Thoracic aorta (tissue), 2 donors: ENCODE measurements at regions not wholly inside any gene's neighbourhood (a gene's known extent, or its start where the extent isn't known, plus 50 kb on each side); places are given as distances from the start of the nearest gene placed in this dataset.

Source experiments
- ATAC-seq: fragments of 150-250 bp; one replicate; pipeline ENCODE4 v1.8.0; 2017; ENCODE audit warnings: low read depth; ENCODE audit not compliant: insufficient number of reproducible peaks, low FRiP score
- DNase-seq: peaks from one replicate; pipeline ENCODE4 v3.0.0-alpha.2; 2020; ENCODE audit warnings: low spot score
- H3K27ac ChIP-seq, 2 donors: fragments of 200-600 bp; sonication (generic); 1 replicate in 1 of 2; 2 replicates in 1 of 2; pipeline ENCODE4 v1.5.1; 2016; ENCODE audit warnings: mild to moderate bottlenecking in 2 of 2, moderate library complexity in 2 of 2
- H3K27me3 ChIP-seq: fragments of 200-600 bp; sonication (generic); replicated peaks from 2 replicates; pipeline ENCODE4 v1.6.0; 2016; ENCODE audit warnings: mild to moderate bottlenecking; ENCODE audit not compliant: insufficient read depth
- H3K36me3 ChIP-seq: fragments of 200-600 bp; sonication (generic); one replicate; pipeline ENCODE4 v1.5.1; 2016
- H3K4me1 ChIP-seq, 2 donors: fragments of 200-600 bp; sonication (generic); 1 replicate in 1 of 2; 2 replicates in 1 of 2; pipeline versions ENCODE4 v1.5.1 to v1.6.0; 2016; ENCODE audit warnings: low read depth in 2 of 2, mild to moderate bottlenecking in 1 of 2; ENCODE audit not compliant: control insufficient read depth in 1 of 2
- H3K4me3 ChIP-seq: fragments of 200-600 bp; sonication (generic); 2 replicates; pipeline ENCODE4 v1.5.1; 2016; ENCODE audit warnings: mild to moderate bottlenecking
- H3K9me3 ChIP-seq: fragments of 200-600 bp; sonication (generic); 2 replicates; pipeline ENCODE4 v1.5.1; 2016
- CTCF ChIP-seq: fragments of 200-600 bp; sonication (generic); IDR thresholded peaks from one replicate; pipeline ENCODE4 v1.5.1; 2019; ENCODE audit warnings: antibody characterized with exemption

DNA sequence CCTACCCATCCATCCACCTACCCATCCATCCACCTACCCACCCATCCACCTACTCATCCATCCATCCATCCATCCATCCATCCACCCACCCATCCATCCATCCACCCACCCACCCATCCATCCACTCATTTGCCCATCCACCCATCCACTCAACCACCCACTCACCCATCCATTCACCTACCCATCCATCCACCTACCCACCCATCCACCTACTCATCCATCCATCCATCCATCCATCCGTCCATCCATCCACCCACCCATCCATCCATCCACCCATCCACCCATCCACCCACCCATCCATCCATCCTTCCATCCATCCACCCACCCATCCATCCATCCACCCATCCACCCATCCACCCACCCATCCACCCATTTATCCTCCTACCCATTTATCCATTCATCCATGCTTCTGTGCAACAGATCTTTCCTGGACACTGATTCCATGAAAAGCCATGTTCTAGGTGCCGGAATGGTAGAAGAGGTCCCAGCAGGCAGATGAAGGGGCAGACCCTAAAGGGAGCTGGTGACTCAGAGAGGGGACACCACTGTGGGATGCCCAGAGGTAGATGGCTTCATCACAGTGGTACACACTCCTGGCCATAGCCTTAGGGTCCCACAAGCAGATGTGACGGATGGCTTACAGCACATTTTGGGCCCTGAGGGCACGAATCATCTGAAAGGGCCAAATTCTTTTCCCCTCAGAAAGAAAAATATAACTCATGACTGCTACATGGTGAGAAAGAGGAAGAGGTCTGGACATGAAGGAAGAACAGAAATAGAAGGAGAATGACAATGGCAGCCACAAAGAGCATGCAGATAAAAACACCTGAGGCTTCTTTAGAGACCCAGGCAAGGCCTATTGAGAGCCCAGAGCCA lies 76.0 kb downstream of the KCTD15 start:
- ATAC-seq (no peak), DNase-seq (no peak)
- Histone ChIP-seq H3K27ac (no peak overlapping the region), H3K9me3 (no peaks in the 10 kb centered on the region), H3K36me3 (no peaks in the 10 kb centered on the region), H3K4me1 (peaks cover 0 to 15% of the 10 kb centered on the region in 2 donors), H3K27me3 (no peaks in the 10 kb centered on the region), H3K4me3 (no peak overlapping the region)
- TF ChIP-seq CTCF, result no peak

- no peak for TF ChIP-seq CTCF
- Histone ChIP-seq H3K36me3 (no peaks in the 10 kb centered on the region), H3K4me1 (no peaks in the 10 kb centered on the region), H3K9me3 (no peaks in the 10 kb centered on the region), H3K4me3 (no peak overlapping the region), H3K27me3 (no peaks in the 10 kb centered on the region), H3K27ac (no peak overlapping the region)
- DNase-seq, result no peak
- no peak for ATAC-seq
Measured at GRCh38 chr19:33875071-33875470, 78.4 kb downstream of the KCTD15 start.

- Histone ChIP-seq H3K27ac (no peak overlapping the region), H3K36me3 (no peaks in the 10 kb centered on the region), H3K9me3 (no peaks in the 10 kb centered on the region), H3K4me3 (no peak overlapping the region), H3K4me1 (no peaks in the 10 kb centered on the region), H3K27me3 (no peaks in the 10 kb centered on the region)
- no peak for DNase-seq
- ATAC-seq, result no peak
- no peak for TF ChIP-seq CTCF
Measured at GRCh38 chr19:33876192-33876591, 79.5 kb downstream of the KCTD15 start.

GRCh38 chr19:33878030-33878544 lies 81.4 kb downstream of the KCTD15 start:
- H3K36me3 ChIP-seq, result no peaks in the 10 kb centered on the region
- H3K27ac ChIP-seq, result no peak overlapping the region
- ATAC-seq (no peak), DNase-seq (no peak)
- H3K9me3 ChIP-seq, result no peaks in the 10 kb centered on the region
- no peaks in the 10 kb centered on the region for H3K27me3 ChIP-seq
- no peaks in the 10 kb centered on the region for H3K4me1 ChIP-seq
- no peak for TF ChIP-seq CTCF
- H3K4me3 ChIP-seq, result no peak overlapping the region

DNA sequence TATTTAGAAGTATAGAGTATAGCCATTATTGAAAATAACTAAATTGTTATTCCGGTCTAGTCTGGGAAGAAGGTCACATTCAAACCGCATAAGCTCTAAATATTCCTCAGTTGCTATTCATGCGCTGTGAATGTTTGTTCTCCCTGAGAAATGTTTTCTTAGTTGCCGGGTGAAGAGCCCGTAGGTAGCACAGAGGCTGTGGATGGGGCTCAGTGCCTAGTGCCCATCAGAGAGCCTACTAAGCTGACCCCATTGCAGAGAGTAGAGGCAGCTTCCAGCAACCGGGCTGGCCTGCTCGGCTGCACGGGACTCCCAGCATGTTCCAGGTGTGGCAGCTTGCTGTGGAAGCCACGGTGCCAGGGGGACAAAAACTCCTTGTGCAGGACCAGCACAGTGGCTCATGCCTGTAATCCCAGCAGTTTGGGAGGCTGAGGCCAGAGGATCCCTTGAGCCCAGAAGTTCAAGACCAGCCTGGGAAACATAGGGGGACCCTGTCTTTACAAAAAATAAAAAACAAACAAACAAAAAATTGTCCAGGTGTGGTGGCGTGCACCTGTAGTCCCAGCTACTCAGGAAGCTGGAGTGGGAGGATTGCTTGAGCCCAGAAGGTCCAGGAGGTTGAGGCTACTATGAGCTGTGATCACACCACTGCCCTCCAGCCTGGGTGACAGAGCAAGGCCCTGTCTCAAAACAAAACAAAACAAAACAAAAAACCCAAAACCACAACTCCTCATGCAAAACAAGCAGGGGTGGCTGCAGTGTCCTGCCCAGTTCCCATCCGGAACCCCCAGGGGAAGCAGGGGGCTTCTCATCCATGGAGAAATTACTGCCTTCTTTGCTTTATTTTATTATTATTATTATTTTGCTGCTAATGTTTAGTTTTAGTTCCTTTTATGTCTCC lies 82.5 kb downstream of the KCTD15 start:
- Histone ChIP-seq H3K36me3 (no peaks in the 10 kb centered on the region), H3K4me1 (peaks cover 0 to 6% of the 10 kb centered on the region in 2 donors), H3K27me3 (no peaks in the 10 kb centered on the region), H3K4me3 (no peak overlapping the region), H3K27ac (no peak overlapping the region), H3K9me3 (no peaks in the 10 kb centered on the region)
- TF ChIP-seq CTCF, result no peak
- DNase-seq (no peak), ATAC-seq (no peak)
